H1 (cell line): ENCODE measurements at regions not wholly inside any gene's neighbourhood (a gene's known extent, or its start where the extent isn't known, plus 50 kb on each side); places are given as distances from the start of the nearest gene placed in this dataset.

Source experiments
- CTCF ChIA-PET: fragments of 300-600 bp; sonication (Branson Sonifier 250); formaldehyde crosslinking; loops from one replicate; lab custom pipeline; 2021; ENCODE audit not compliant: partially characterized antibody; lab: Charles Lee
- POLR2A ChIA-PET: fragments of 300-600 bp; sonication (Branson Sonifier 250); formaldehyde crosslinking; loops from one replicate; lab custom pipeline; 2021; ENCODE audit warnings: inconsistent platforms; ENCODE audit not compliant: partially characterized antibody; lab: Charles Lee
- DNase-seq, 2 experiments: peaks; one replicate each; pipeline versions ENCODE4 v3.0.0 to v3.0.0-alpha.2; 2010 to 2022; ENCODE audit warnings: low spot score in 2 of 2, low read depth in 1 of 2, mixed read lengths in 1 of 2
- FAIRE-seq: peaks from 2 replicates; lab custom pipeline; 2011; peaks lifted over from hg19 to GRCh38; lab: Jason Lieb, UNC
- H2AFZ ChIP-seq: 2 replicates; pipeline ENCODE4 v1.8.1; 2012; ENCODE audit warnings: low read length, inconsistent platforms
- H2AK5ac ChIP-seq: 2 replicates; pipeline ENCODE4 v1.6.1; 2013; ENCODE audit warnings: low read depth, low read length
- H2BK120ac ChIP-seq: replicated peaks from 2 replicates; pipeline ENCODE3; 2013; ENCODE audit warnings: low read depth, low read length, inconsistent platforms
- H2BK12ac ChIP-seq: 2 replicates; pipeline ENCODE4 v1.6.1; 2013; ENCODE audit warnings: low read depth, low read length
- H2BK15ac ChIP-seq: 2 replicates; pipeline ENCODE4 v1.6.1; 2013; ENCODE audit warnings: low read length
- H2BK20ac ChIP-seq: 2 replicates; pipeline ENCODE4 v1.6.1; 2013; ENCODE audit warnings: low read length
- H2BK5ac ChIP-seq: 2 replicates; pipeline ENCODE4 v1.6.1; 2013; ENCODE audit warnings: low read depth, low read length
- H3K14ac ChIP-seq: 2 replicates; pipeline ENCODE4 v1.6.1; 2013; ENCODE audit warnings: inconsistent platforms; ENCODE audit not compliant: insufficient read length
- H3K18ac ChIP-seq: 2 replicates; pipeline ENCODE4 v1.6.1; 2013; ENCODE audit warnings: low read length; ENCODE audit errors: extremely low read depth
- H3K23ac ChIP-seq: 2 replicates; pipeline ENCODE4 v1.6.1; 2013; ENCODE audit warnings: inconsistent platforms; ENCODE audit not compliant: insufficient read length
- H3K23me2 ChIP-seq: 2 replicates; pipeline ENCODE4 v1.6.1; 2013; ENCODE audit warnings: low read depth, low read length
- H3K27ac ChIP-seq: 2 replicates; pipeline ENCODE4 v1.6.1; 2011; ENCODE audit warnings: low read depth, low read length, inconsistent platforms
- H3K27me3 ChIP-seq, 4 experiments: replicated peaks in 1 of 4; 1 replicate in 1 of 4; 2 replicates in 3 of 4; pipeline versions ENCODE4 v1.6.1 to v1.8.1; 2011 to 2013; ENCODE audit warnings: low read length in 3 of 4, mild to moderate bottlenecking in 3 of 4, inconsistent platforms in 2 of 4, mixed read lengths in 2 of 4, moderate library complexity in 1 of 4; ENCODE audit not compliant: control insufficient read depth in 3 of 4, insufficient read depth in 3 of 4; ENCODE audit errors: extremely low read depth in 1 of 4
- H3K36me3 ChIP-seq, 4 experiments: 2 replicates each; pipeline versions ENCODE4 v1.6.1 to v1.8.1; 2011 to 2013; ENCODE audit warnings: mild to moderate bottlenecking in 4 of 4, low read length in 3 of 4, moderate library complexity in 2 of 4, control low read depth in 1 of 4, inconsistent platforms in 1 of 4; ENCODE audit not compliant: insufficient read depth in 4 of 4, control insufficient read depth in 2 of 4
- H3K4ac ChIP-seq: replicated peaks from 2 replicates; pipeline ENCODE3; 2013; ENCODE audit warnings: low read length, low read depth, mixed read lengths, inconsistent platforms; ENCODE audit not compliant: insufficient read length
- H3K4me1 ChIP-seq, 4 experiments: replicated peaks in 1 of 4; 1 replicate in 1 of 4; 2 replicates in 3 of 4; pipeline versions ENCODE4 v1.6.1 to v1.8.1; 2011 to 2013; ENCODE audit warnings: low read length in 3 of 4, inconsistent platforms in 2 of 4, mixed read lengths in 1 of 4; ENCODE audit not compliant: insufficient read depth in 4 of 4, control insufficient read depth in 3 of 4
- H3K4me2 ChIP-seq, 2 experiments: 2 replicates each; pipeline versions ENCODE4 v1.6.1 to v1.8.1; 2011 to 2013; ENCODE audit warnings: low read depth in 2 of 2, low read length in 2 of 2, control low read depth in 1 of 2, inconsistent platforms in 1 of 2, mild to moderate bottlenecking in 1 of 2; ENCODE audit not compliant: insufficient read depth in 1 of 2
- H3K4me3 ChIP-seq, 4 experiments: fragments of 200-600, 300-600 bp in 1 of 4; sonication (generic), shearing (Covaris generic), sonication (Bioruptor Twin) in 1 of 4; 2 replicates each; pipeline versions ENCODE4 v1.5.1 to v1.8.1; 2011 to 2016; ENCODE audit warnings: low read length in 4 of 4, low read depth in 3 of 4, control low read depth in 2 of 4, inconsistent platforms in 2 of 4, mild to moderate bottlenecking in 2 of 4, mixed read lengths in 1 of 4, moderate library complexity in 1 of 4; ENCODE audit not compliant: insufficient read depth in 2 of 4; ENCODE audit errors: extremely low read depth in 1 of 4
- H3K56ac ChIP-seq: replicated peaks from 2 replicates; pipeline ENCODE3; 2013; ENCODE audit warnings: low read depth, mild to moderate bottlenecking, mixed read lengths, low read length, inconsistent platforms; ENCODE audit not compliant: insufficient read length
- H3K79me1 ChIP-seq: 2 replicates; pipeline ENCODE4 v1.6.1; 2013; ENCODE audit warnings: low read depth, low read length, control low read depth
- H3K79me2 ChIP-seq, 2 experiments: 2 replicates each; pipeline versions ENCODE4 v1.6.1 to v1.8.1; 2012 to 2013; ENCODE audit warnings: low read length in 2 of 2, mild to moderate bottlenecking in 2 of 2, inconsistent platforms in 1 of 2; ENCODE audit not compliant: insufficient read depth in 2 of 2, control insufficient read depth in 1 of 2
- H3K9ac ChIP-seq, 4 experiments: replicated peaks in 1 of 4; 1 replicate in 1 of 4; 2 replicates in 3 of 4; pipeline versions ENCODE4 v1.6.1 to v1.8.1; 2011 to 2013; ENCODE audit warnings: low read depth in 3 of 4, low read length in 3 of 4, control low read depth in 2 of 4, mild to moderate bottlenecking in 2 of 4, moderate library complexity in 2 of 4, inconsistent platforms in 1 of 4; ENCODE audit errors: extremely low read depth in 1 of 4
- H3K9me3 ChIP-seq, 2 experiments: 2 replicates each; pipeline versions ENCODE4 v1.6.1 to v1.8.1; 2012 to 2013; ENCODE audit warnings: mild to moderate bottlenecking in 2 of 2, moderate library complexity in 2 of 2, control low read depth in 1 of 2, inconsistent platforms in 1 of 2, low read depth in 1 of 2, low read length in 1 of 2, mixed read lengths in 1 of 2; ENCODE audit not compliant: insufficient read depth in 2 of 2
- H4K20me1 ChIP-seq, 2 experiments: replicated peaks in 1 of 2; 2 replicates each; pipeline versions ENCODE3 to v1.8.1; 2011 to 2013; ENCODE audit warnings: inconsistent platforms in 2 of 2, low read length in 2 of 2, mild to moderate bottlenecking in 1 of 2; ENCODE audit not compliant: insufficient read depth in 2 of 2, control insufficient read depth in 1 of 2
- H4K5ac ChIP-seq: 2 replicates; pipeline ENCODE4 v1.6.1; 2013; ENCODE audit warnings: low read length, low read depth, mixed read lengths, inconsistent platforms; ENCODE audit not compliant: insufficient read length
- H4K8ac ChIP-seq: 2 replicates; pipeline ENCODE4 v1.8.0; 2013; ENCODE audit warnings: mild to moderate bottlenecking, moderate library complexity, low read length, inconsistent platforms; ENCODE audit not compliant: insufficient read depth; ENCODE audit errors: extremely low read depth
- H4K91ac ChIP-seq: replicated peaks from 2 replicates; pipeline ENCODE3; 2013; ENCODE audit warnings: low read length, mixed read lengths, inconsistent platforms; ENCODE audit not compliant: insufficient read length
- HDAC6 ChIP-seq: IDR thresholded peaks from one replicate; pipeline ENCODE4 v1.7.1; 2012; ENCODE audit warnings: low read depth, mild to moderate bottlenecking, inconsistent platforms, low read length, moderate library complexity
- KDM1A ChIP-seq: fragments of 200-600, 300-600 bp; sonication (generic); IDR thresholded peaks from 2 replicates; pipeline ENCODE4 v1.7.1; 2016; ENCODE audit warnings: mild to moderate bottlenecking, low read length, borderline replicate concordance
- MAFK ChIP-seq: IDR thresholded peaks from 2 replicates; pipeline ENCODE4 v1.6.1; 2012; ENCODE audit warnings: low read depth, mild to moderate bottlenecking, improper control_type of control experiment, low read length
- RXRA ChIP-seq: IDR thresholded peaks from 2 replicates; pipeline ENCODE4 v1.6.1; 2011; ENCODE audit warnings: low read depth, mild to moderate bottlenecking, low read length, moderate library complexity; ENCODE audit not compliant: insufficient read depth
- TBP ChIP-seq: IDR thresholded peaks from 2 replicates; pipeline ENCODE4 v1.6.1; 2011; ENCODE audit warnings: low read depth, low read length, improper control_type of control experiment
- WGBS, 2 experiments: shearing (Covaris generic) in 1 of 2; methylation state at CpG; one replicate each; pipeline versions ENCODE4 v1.1.6 to v1.1.7; 2013 to 2015; ENCODE audit warnings: low lambda C conversion rate in 2 of 2, mixed read lengths in 2 of 2, inconsistent platforms in 1 of 2, low coverage in 1 of 2, missing lambda C conversion rate in 1 of 2; ENCODE audit not compliant: insufficient replicate concordance in 2 of 2, insufficient coverage in 1 of 2, insufficient read length in 1 of 2; ENCODE audit errors: extremely low coverage in 1 of 2, missing lambda C conversion rate in 1 of 2; 5-methylcytosine and 5-hydroxymethylcytosine counted together

DNA sequence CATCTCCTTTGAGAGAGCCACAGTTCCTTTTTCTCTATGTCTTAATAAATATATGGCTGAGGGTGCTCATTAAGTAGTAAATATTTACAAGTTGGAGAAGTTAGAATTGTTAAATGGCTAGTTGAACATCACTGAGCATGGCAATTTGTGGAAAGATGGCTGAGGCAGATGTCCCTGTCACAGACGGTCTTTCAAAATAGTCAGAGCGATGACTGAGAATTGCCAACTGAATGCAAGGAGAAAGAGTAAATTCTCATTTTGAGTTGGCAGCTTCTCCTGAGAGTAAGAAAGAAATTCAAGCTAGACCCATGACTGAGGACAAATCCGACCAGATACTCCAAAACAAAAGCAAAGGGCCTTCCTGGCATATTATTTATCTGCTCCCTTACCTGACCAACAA is 617.9 kb downstream of the KCTD16 start (continued):
- TF ChIP-seq RXRA, result no peak

DNA sequence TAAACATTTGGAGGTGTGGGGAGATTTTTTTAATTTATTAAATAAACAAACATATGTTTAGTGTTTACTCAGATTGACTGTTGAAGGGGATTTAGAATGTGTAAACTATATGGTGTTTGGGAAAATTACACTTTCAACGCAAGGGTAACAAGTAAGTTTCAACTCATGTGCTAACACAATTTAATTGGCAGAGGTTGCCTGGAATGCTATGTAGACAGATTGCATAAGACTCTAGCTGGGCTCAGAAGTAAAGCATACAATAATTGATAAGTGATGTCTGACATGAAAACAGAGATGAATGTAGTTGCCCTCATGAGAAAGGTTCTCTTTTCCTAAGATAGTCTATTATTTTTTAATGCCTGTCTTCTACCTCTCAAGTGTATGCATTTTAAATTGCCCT is 617.4 kb downstream of the KCTD16 start:
- Histone ChIP-seq H4K8ac (no peak overlapping the region), H3K79me2 (no peaks in the 10 kb centered on the region), H3K56ac (no peak overlapping the region), H3K9ac (no peak overlapping the region), H4K20me1 (no peaks in the 10 kb centered on the region), H3K23ac (no peak overlapping the region), H3K9me3 (no peaks in the 10 kb centered on the region), H2BK12ac (no peak overlapping the region), H3K27ac (no peak overlapping the region), H3K4me3 (no peak overlapping the region), H3K14ac (no peak overlapping the region), H2BK15ac (no peak overlapping the region), H2BK5ac (no peak overlapping the region), H2BK120ac (no peak overlapping the region), H3K4ac (no peak overlapping the region), H4K5ac (no peak overlapping the region), H3K23me2 (no peaks in the 10 kb centered on the region), H2AK5ac (no peak overlapping the region), H2AFZ (no peak overlapping the region), H3K27me3 (no peaks in the 10 kb centered on the region), H3K36me3 (no peaks in the 10 kb centered on the region), H4K91ac (no peak overlapping the region), H3K4me1 (no peaks in the 10 kb centered on the region), H3K79me1 (no peaks in the 10 kb centered on the region), H3K4me2 (no peak overlapping the region), H2BK20ac (no peak overlapping the region), H3K18ac (no peak overlapping the region)
- FAIRE-seq (no peak), DNase-seq (no peak)
- ChIA-PET POLR2A (no interaction called here), CTCF (no interaction called here)
- TF ChIP-seq MAFK (no peak), HDAC6 (no peak), KDM1A (no peak), TBP (no peak)
- WGBS, 2 experiments, result 91% methylated on average over 1 of the region's 1 CpG; no CpG with 5 or more reads in 1 of the 2 experiments
